Thyroid gland (tissue), 4 donors: ENCODE measurements at regions not wholly inside any gene's neighbourhood (a gene's known extent, or its start where the extent isn't known, plus 50 kb on each side); places are given as distances from the start of the nearest gene placed in this dataset.

Experiments
- POLR2A ChIP-seq, 2 donors: fragments of 450-650 bp; IDR thresholded peaks; one replicate each; pipeline ENCODE4 v1.6.1; 2017; ENCODE audit warnings: antibody characterized with exemption in 2 of 2, mild to moderate bottlenecking in 2 of 2, moderate library complexity in 1 of 2
- TF ChIP-seq, protein P1 (sequence below), 6 experiments: fragments of 200-600 bp in 3 of 6; fragments of 450-650 bp in 3 of 6; sonication (generic) in 3 of 6; IDR thresholded peaks; one replicate each; pipeline ENCODE4 v1.5.1; 2016 to 2019; ENCODE audit warnings: antibody characterized with exemption in 6 of 6, mild to moderate bottlenecking in 2 of 6, inconsistent platforms in 1 of 6, moderate library complexity in 1 of 6

DNA sequence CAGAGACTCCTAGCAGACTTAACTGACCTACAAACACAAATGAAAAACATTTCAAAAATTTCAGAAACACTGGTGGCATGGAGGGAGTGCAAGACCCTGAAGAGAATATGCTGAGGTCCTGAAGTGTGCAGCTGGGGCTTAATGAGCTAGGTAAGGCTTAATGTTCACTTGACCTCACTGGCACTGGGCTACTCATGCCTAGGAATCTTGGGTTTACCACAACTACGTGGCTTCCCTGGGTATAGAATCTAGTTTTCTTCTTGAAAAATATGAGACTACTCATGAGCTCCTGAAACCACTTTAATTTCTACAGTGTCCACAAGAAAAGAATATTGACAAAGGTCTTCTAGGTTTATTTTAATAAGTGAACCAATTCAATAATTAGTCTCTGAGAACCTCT lies 139.8 kb downstream of the HNMT start:
- TF ChIP-seq, protein P1, sequence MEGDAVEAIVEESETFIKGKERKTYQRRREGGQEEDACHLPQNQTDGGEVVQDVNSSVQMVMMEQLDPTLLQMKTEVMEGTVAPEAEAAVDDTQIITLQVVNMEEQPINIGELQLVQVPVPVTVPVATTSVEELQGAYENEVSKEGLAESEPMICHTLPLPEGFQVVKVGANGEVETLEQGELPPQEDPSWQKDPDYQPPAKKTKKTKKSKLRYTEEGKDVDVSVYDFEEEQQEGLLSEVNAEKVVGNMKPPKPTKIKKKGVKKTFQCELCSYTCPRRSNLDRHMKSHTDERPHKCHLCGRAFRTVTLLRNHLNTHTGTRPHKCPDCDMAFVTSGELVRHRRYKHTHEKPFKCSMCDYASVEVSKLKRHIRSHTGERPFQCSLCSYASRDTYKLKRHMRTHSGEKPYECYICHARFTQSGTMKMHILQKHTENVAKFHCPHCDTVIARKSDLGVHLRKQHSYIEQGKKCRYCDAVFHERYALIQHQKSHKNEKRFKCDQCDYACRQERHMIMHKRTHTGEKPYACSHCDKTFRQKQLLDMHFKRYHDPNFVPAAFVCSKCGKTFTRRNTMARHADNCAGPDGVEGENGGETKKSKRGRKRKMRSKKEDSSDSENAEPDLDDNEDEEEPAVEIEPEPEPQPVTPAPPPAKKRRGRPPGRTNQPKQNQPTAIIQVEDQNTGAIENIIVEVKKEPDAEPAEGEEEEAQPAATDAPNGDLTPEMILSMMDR (IDR thresholded peaks at IDR 0.05), result no peak
- no peak for TF ChIP-seq POLR2A (IDR thresholded peaks at IDR 0.05)
